K562 (cell line): ENCODE measurements at regions not wholly inside any gene's neighbourhood (a gene's known extent, or its start where the extent isn't known, plus 50 kb on each side); places are given as distances from the start of the nearest gene placed in this dataset.

Experiments used
- ATAC-seq: fragments of 200-7000 bp; cut with Tn5 transposase; 3 replicates; pipeline ENCODE4 v1.9.1; 2020; ENCODE audit warnings: moderate library complexity
- BruUV-seq: library from RNA; stranded (reverse); fragments of 400-500 nt; replicated peaks from 2 replicates; lab custom pipeline; 2021; lab: Mats Ljungman, UMichigan
- CTCF ChIA-PET: fragments of 300-600 bp; formaldehyde crosslinking; extraction: SDS; loops from one replicate; lab custom pipeline; 2021; ENCODE audit warnings: low intra/inter-chr PET ratio; lab: Yijun Ruan, JAX
- POLR2A ChIA-PET: fragments of 300-600, 350-650 bp; sonication (Branson Sonifier 250); formaldehyde crosslinking; extraction: SDS; loops from one replicate; lab custom pipeline; 2021; ENCODE audit warnings: antibody characterized with exemption, inconsistent platforms; lab: Yijun Ruan, JAX
- DNase-seq, 4 experiments: peaks; one replicate each; pipeline versions ENCODE4 v3.0.0 to v3.0.0-alpha.2; 2011 to 2018; ENCODE audit warnings: low spot score in 3 of 4, mixed read lengths in 3 of 4; ENCODE audit errors: extremely low read depth in 1 of 4
- FAIRE-seq: peaks from 2 replicates; lab custom pipeline; 2011; peaks lifted over from hg19 to GRCh38; lab: Jason Lieb, UNC
- H2AFZ ChIP-seq: 2 replicates; pipeline ENCODE4 v1.6.0; 2011; ENCODE audit warnings: low read depth, low read length, control low read depth, inconsistent platforms
- H3K27ac ChIP-seq: fragments of 200-600 bp; 3 replicates; pipeline ENCODE4 v1.8.0; 2011; ENCODE audit warnings: low read depth, mild to moderate bottlenecking, control low read depth, inconsistent platforms, low read length, moderate library complexity, mixed read lengths; ENCODE audit errors: extremely low read depth
- H3K27me3 ChIP-seq, 2 experiments: fragments of 300-600 bp in 1 of 2; 2 replicates in 1 of 2; 3 replicates in 1 of 2; pipeline versions ENCODE4 v1.6.0 to v1.8.0; 2011; ENCODE audit warnings: inconsistent platforms in 2 of 2, low read length in 2 of 2, mild to moderate bottlenecking in 1 of 2, mixed read lengths in 1 of 2, moderate library complexity in 1 of 2; ENCODE audit not compliant: control insufficient read depth in 2 of 2, insufficient read depth in 2 of 2
- H3K36me3 ChIP-seq: fragments of 300-600 bp; 3 replicates; pipeline ENCODE4 v1.8.0; 2011; ENCODE audit warnings: mild to moderate bottlenecking, low read length, inconsistent platforms; ENCODE audit not compliant: control insufficient read depth, insufficient read depth
- H3K4me1 ChIP-seq, 2 experiments: fragments of 200-600 bp in 1 of 2; replicated peaks in 1 of 2; 2 replicates in 1 of 2; 3 replicates in 1 of 2; pipeline versions ENCODE4 v1.5.1 to v1.8.0; 2011; ENCODE audit warnings: inconsistent platforms in 2 of 2, low read length in 2 of 2, mild to moderate bottlenecking in 1 of 2, mixed read lengths in 1 of 2, moderate library complexity in 1 of 2; ENCODE audit not compliant: control insufficient read depth in 2 of 2, insufficient read depth in 2 of 2
- H3K4me2 ChIP-seq: 2 replicates; pipeline ENCODE4 v1.6.1; 2011; ENCODE audit warnings: low read length, control low read depth, inconsistent platforms, mixed read lengths; ENCODE audit not compliant: insufficient read depth
- H3K4me3 ChIP-seq: fragments of 200-600 bp; sonication (generic), shearing (Covaris generic); 2 replicates; pipeline ENCODE4 v1.5.1; 2016; ENCODE audit warnings: control low read depth, inconsistent platforms
- H3K79me2 ChIP-seq: fragments of 200-600 bp; 3 replicates; pipeline ENCODE4 v1.8.0; 2011; ENCODE audit warnings: low read length, inconsistent platforms; ENCODE audit not compliant: control insufficient read depth, insufficient read depth
- H3K9ac ChIP-seq, 2 experiments: 2 replicates each; pipeline versions ENCODE4 v1.6.0 to v1.6.1; 2011; ENCODE audit warnings: low read depth in 2 of 2, low read length in 2 of 2, control low read depth in 1 of 2, inconsistent platforms in 1 of 2, mild to moderate bottlenecking in 1 of 2, mixed read lengths in 1 of 2; ENCODE audit not compliant: insufficient read depth in 1 of 2
- H3K9me1 ChIP-seq: one replicate; pipeline ENCODE4 v1.6.0; 2011; ENCODE audit warnings: inconsistent platforms, mild to moderate bottlenecking, low read length, moderate library complexity; ENCODE audit not compliant: control insufficient read depth, insufficient read depth
- H3K9me3 ChIP-seq: replicated peaks from 2 replicates; pipeline ENCODE4 v1.5.1; 2011; ENCODE audit warnings: low read depth, low read length, inconsistent platforms; ENCODE audit not compliant: control insufficient read depth, insufficient read depth
- H4K20me1 ChIP-seq: replicated peaks from 2 replicates; pipeline ENCODE4 v1.6.1; 2011; ENCODE audit warnings: low read length, inconsistent platforms, mixed read lengths; ENCODE audit not compliant: control insufficient read depth, insufficient read depth
- GABPA ChIP-seq: fragments of 200-800 bp; sonication (Bioruptor generic); conservative IDR thresholded peaks from 2 replicates; pipeline ENCODE4 v1.6.1; 2016; ENCODE audit warnings: low read depth, missing genetic modification characterization, missing compliant biosample characterization
- HMG20B ChIP-seq: fragments of 250-450 bp; sonication (Bioruptor Pico); IDR thresholded peaks from 2 replicates; pipeline ENCODE4 v1.5.0; 2021; ENCODE audit warnings: mild to moderate bottlenecking
- MEF2A ChIP-seq: IDR thresholded peaks from 2 replicates; pipeline ENCODE4 v1.6.1; 2011; ENCODE audit warnings: low read depth, mild to moderate bottlenecking, low read length, moderate library complexity; ENCODE audit not compliant: control insufficient read depth
- NRF1 ChIP-seq, 2 experiments: fragments of 450-650 bp; IDR thresholded peaks in 1 of 2; conservative IDR thresholded peaks in 1 of 2; 2 replicates each; pipeline ENCODE4 v1.6.1; 2014; ENCODE audit warnings: mild to moderate bottlenecking in 2 of 2
- POLR2G ChIP-seq: fragments of 200-400 bp; formaldehyde crosslinking; IDR thresholded peaks from 2 replicates; pipeline ENCODE4 v1.6.1; 2017; ENCODE audit warnings: low read depth, mild to moderate bottlenecking, antibody characterized with exemption, low read length, moderate library complexity
- TAF7 ChIP-seq: fragments of 450-650 bp; IDR thresholded peaks from 2 replicates; pipeline ENCODE4 v1.6.1; 2016; ENCODE audit warnings: missing genetic modification characterization, missing compliant biosample characterization
- ZKSCAN8 ChIP-seq: fragments of 200-800 bp; sonication (Bioruptor generic); IDR thresholded peaks from 2 replicates; pipeline ENCODE4 v1.6.1; 2016; ENCODE audit warnings: missing genetic modification characterization, missing compliant biosample characterization
- ZNF274 ChIP-seq: IDR thresholded peaks from 2 replicates; pipeline ENCODE4 v1.6.1; 2011; ENCODE audit warnings: low read depth, mild to moderate bottlenecking, low read length, moderate library complexity, borderline replicate concordance
- WGBS: fragments of 100-300 bp; shearing (Covaris generic); methylation state at CpG from one replicate; pipeline ENCODE4 v1.1.6; 2016; ENCODE audit warnings: low coverage, mixed read lengths; ENCODE audit not compliant: insufficient coverage; ENCODE audit errors: missing lambda C conversion rate; 5-methylcytosine and 5-hydroxymethylcytosine counted together
- in situ Hi-C: fragments of 300-500 bp; cut with MboI; formaldehyde crosslinking; loops from 4 replicates; pipeline ENCODE4 v1.15.0; 2018; ENCODE audit warnings: inconsistent platforms, mixed read lengths
- intact Hi-C: fragments of 100-400 bp; cut with micrococcal nuclease; formaldehyde crosslinking; loops from 2 replicates; pipeline ENCODE4 v1.14.2; 2022
- TF ChIP-seq, protein P1 (sequence below): fragments of 450-650 bp; IDR thresholded peaks from 2 replicates; pipeline ENCODE4 v1.6.1; 2017; ENCODE audit warnings: antibody characterized with exemption
- TF ChIP-seq, protein P2 (sequence below): IDR thresholded peaks from 2 replicates; pipeline ENCODE4 v1.6.1; 2012; ENCODE audit warnings: low read depth, low read length, improper control_type of control experiment, borderline replicate concordance
- TF ChIP-seq, protein P3 (sequence below), 2 experiments: fragments of 450-650 bp; IDR thresholded peaks; 2 replicates each; pipeline ENCODE4 v1.6.1; 2018; ENCODE audit warnings: mild to moderate bottlenecking in 2 of 2, low read depth in 1 of 2; ENCODE audit not compliant: partially characterized antibody in 2 of 2

DNA sequence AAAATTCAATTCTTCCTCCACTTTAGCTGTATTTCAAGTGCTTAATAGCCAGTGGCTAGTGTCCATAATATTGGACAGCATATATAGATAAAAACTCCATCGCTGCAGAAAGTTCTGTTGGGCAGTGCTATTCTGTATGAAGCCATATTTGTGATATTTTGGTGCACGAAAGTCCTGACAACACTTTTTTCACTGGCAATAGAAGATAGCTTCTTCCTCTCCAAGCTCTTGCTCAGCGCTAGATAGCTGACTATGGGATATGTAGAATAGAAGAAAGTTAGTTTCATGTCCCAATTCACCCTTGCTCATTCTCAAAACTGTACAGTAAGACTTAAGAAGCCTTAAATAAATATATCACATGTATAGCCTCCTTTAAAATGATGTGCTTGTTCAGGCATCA lies 269.9 kb downstream of the TLR4 start:
- H2AFZ ChIP-seq = no peak overlapping the region
- H3K9ac ChIP-seq = no peak overlapping the region
- BruUV-seq = no TSS peak
- H3K4me2 ChIP-seq = no peak overlapping the region
- H3K4me1 ChIP-seq = no peaks in the 10 kb centered on the region
- no peak for FAIRE-seq
- H3K9me1 ChIP-seq = no peaks in the 10 kb centered on the region
- no peak overlapping the region for H3K4me3 ChIP-seq
- ChIA-PET POLR2A (no interaction called here), CTCF (no interaction called here)
- DNase-seq = no peak
- no peaks in the 10 kb centered on the region for H3K9me3 ChIP-seq
- no peak for ATAC-seq
- in situ Hi-C loops (no loop called here), intact Hi-C loops (no loop called here)
- no peak overlapping the region for H3K27ac ChIP-seq
- H3K27me3 ChIP-seq = no peaks in the 10 kb centered on the region
- H3K79me2 ChIP-seq = no peaks in the 10 kb centered on the region
- WGBS = 0% methylated on average over 3 of the region's 3 CpGs
- H4K20me1 ChIP-seq = no peaks in the 10 kb centered on the region
- no peaks in the 10 kb centered on the region for H3K36me3 ChIP-seq
- TF ChIP-seq TAF7 (tag) (no peak), POLR2G (no peak), ZKSCAN8 (CRISPR knock-in tag) (no peak), HMG20B (CRISPR knock-in tag) (no peak), ZNF274 (no peak), NRF1 (conservative IDR thresholded peaks at IDR 0.05 in 1 of 2, IDR thresholded peaks at IDR 0.05 in 1 of 2) (no peak), GABPA (tag) (no peak), MEF2A (no peak)
- TF ChIP-seq, protein P1, sequence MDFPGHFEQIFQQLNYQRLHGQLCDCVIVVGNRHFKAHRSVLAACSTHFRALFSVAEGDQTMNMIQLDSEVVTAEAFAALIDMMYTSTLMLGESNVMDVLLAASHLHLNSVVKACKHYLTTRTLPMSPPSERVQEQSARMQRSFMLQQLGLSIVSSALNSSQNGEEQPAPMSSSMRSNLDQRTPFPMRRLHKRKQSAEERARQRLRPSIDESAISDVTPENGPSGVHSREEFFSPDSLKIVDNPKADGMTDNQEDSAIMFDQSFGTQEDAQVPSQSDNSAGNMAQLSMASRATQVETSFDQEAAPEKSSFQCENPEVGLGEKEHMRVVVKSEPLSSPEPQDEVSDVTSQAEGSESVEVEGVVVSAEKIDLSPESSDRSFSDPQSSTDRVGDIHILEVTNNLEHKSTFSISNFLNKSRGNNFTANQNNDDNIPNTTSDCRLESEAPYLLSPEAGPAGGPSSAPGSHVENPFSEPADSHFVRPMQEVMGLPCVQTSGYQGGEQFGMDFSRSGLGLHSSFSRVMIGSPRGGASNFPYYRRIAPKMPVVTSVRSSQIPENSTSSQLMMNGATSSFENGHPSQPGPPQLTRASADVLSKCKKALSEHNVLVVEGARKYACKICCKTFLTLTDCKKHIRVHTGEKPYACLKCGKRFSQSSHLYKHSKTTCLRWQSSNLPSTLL = no peak
- TF ChIP-seq, protein P2, sequence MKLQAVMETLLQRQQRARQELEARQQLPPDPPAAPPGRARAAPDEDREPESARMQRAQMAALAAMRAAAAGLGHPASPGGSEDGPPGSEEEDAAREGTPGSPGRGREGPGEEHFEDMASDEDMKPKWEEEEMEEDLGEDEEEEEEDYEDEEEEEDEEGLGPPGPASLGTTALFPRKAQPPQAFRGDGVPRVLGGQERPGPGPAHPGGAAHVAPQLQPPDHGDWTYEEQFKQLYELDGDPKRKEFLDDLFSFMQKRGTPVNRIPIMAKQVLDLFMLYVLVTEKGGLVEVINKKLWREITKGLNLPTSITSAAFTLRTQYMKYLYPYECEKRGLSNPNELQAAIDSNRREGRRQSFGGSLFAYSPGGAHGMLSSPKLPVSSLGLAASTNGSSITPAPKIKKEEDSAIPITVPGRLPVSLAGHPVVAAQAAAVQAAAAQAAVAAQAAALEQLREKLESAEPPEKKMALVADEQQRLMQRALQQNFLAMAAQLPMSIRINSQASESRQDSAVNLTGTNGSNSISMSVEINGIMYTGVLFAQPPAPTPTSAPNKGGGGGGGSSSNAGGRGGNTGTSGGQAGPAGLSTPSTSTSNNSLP = no peak
- TF ChIP-seq, protein P3, sequence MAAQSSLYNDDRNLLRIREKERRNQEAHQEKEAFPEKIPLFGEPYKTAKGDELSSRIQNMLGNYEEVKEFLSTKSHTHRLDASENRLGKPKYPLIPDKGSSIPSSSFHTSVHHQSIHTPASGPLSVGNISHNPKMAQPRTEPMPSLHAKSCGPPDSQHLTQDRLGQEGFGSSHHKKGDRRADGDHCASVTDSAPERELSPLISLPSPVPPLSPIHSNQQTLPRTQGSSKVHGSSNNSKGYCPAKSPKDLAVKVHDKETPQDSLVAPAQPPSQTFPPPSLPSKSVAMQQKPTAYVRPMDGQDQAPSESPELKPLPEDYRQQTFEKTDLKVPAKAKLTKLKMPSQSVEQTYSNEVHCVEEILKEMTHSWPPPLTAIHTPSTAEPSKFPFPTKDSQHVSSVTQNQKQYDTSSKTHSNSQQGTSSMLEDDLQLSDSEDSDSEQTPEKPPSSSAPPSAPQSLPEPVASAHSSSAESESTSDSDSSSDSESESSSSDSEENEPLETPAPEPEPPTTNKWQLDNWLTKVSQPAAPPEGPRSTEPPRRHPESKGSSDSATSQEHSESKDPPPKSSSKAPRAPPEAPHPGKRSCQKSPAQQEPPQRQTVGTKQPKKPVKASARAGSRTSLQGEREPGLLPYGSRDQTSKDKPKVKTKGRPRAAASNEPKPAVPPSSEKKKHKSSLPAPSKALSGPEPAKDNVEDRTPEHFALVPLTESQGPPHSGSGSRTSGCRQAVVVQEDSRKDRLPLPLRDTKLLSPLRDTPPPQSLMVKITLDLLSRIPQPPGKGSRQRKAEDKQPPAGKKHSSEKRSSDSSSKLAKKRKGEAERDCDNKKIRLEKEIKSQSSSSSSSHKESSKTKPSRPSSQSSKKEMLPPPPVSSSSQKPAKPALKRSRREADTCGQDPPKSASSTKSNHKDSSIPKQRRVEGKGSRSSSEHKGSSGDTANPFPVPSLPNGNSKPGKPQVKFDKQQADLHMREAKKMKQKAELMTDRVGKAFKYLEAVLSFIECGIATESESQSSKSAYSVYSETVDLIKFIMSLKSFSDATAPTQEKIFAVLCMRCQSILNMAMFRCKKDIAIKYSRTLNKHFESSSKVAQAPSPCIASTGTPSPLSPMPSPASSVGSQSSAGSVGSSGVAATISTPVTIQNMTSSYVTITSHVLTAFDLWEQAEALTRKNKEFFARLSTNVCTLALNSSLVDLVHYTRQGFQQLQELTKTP (IDR thresholded peaks at IDR 0.05; ENCODE audit: low read depth in 1 of 2, partially characterized antibody in 2 of 2) = no peak
